HG03460 (cell line): ENCODE measurements at regions not wholly inside any gene's neighbourhood (a gene's known extent, or its start where the extent isn't known, plus 50 kb on each side); places are given as distances from the start of the nearest gene placed in this dataset.

ENCODE experiments used
- ATAC-seq: cut with Tn5 transposase; IDR thresholded peaks from one replicate; pipeline ENCODE4 v1.9.1; 2021; ENCODE audit not compliant: unreplicated experiment

- ATAC-seq, result no peak
Observed at GRCh38 chr3:64318668-64319271, 93.5 kb upstream of the PRICKLE2 start.

DNA sequence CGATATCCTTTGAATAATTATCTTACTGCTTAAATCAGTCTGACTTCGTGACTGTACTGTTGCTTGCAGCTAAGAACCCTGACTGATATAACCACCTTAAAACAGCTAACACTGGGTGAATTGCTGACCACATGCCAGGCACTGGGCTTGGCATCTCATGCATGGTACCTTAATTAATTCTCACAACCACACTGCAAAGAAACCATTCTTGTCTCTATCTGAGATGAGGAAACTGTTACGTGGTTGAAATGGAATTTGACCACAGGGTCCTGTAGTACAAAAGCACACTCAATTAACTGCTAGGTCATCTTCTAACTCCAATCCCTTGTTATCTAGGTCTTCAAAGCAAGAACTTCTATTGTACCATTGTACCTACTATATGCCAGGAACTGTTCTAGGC is 92.7 kb upstream of the PRICKLE2 start:
- ATAC-seq, result no peak

DNA sequence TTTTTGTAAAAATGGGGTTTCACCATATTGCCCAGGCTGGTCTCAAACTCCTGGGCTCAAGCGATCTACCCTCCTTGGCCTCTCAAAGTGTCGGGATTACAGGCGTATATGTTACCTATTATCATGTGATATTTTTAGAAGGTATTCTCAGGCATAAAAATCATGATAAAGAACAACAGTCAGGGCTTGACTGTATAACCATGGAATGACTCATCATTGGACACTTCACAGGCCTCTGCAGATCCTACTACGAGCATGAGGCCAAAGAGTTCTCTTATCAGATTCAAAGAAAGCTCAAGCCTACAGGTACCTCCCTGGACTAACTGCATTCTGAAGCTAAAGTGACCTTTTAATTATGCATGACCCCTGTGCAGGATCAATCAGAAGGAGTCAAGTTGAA is 91.7 kb upstream of the PRICKLE2 start:
- no peak for ATAC-seq

GRCh38 chr3:64311424-64312061 is 86.3 kb upstream of the PRICKLE2 start:
- no peak for ATAC-seq

- ATAC-seq, result no peak
Observed at GRCh38 chr3:64308931-64309330, 83.7 kb upstream of the PRICKLE2 start.

GRCh38 chr3:64306745-64307144 is 81.5 kb upstream of the PRICKLE2 start:
- no peak for ATAC-seq

GRCh38 chr3:64305731-64306130 is 80.5 kb upstream of the PRICKLE2 start:
- ATAC-seq, result no peak

- ATAC-seq, result no peak
Observed at GRCh38 chr3:64304828-64305410, 79.7 kb upstream of the PRICKLE2 start.

- ATAC-seq, result no peak
Observed at GRCh38 chr3:64303881-64304280, 78.6 kb upstream of the PRICKLE2 start.

GRCh38 chr3:64303401-64303800 is 78.1 kb upstream of the PRICKLE2 start:
- ATAC-seq, result no peak

DNA sequence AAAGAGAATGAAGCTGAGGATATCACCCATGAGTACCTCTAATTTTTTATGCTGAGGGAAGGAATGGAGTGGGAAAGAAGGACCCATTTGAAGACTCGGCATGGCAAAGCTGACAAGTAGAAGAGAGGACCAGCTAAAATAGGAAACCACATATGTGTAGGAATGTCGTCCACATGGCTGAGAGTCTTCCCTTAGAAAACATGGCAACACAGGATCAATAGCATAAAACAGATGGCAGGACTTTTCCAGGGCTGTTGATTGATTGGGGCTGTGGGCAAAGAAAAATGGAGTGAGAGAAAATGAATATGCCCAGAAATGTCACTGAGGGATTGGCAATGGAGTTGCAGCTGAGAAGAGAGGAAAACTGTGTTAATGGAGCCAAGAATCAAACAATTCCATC is 76.2 kb upstream of the PRICKLE2 start:
- ATAC-seq, result no peak

GRCh38 chr3:64300790-64301423 is 75.6 kb upstream of the PRICKLE2 start:
- no peak for ATAC-seq

GRCh38 chr3:64299206-64299605 is 73.9 kb upstream of the PRICKLE2 start:
- no peak for ATAC-seq

GRCh38 chr3:64297563-64297962 is 72.3 kb upstream of the PRICKLE2 start:
- ATAC-seq, result no peak

- no peak for ATAC-seq
Observed at GRCh38 chr3:64295594-64295993, 70.3 kb upstream of the PRICKLE2 start.

GRCh38 chr3:64294771-64295170 is 69.5 kb upstream of the PRICKLE2 start:
- no peak for ATAC-seq

DNA sequence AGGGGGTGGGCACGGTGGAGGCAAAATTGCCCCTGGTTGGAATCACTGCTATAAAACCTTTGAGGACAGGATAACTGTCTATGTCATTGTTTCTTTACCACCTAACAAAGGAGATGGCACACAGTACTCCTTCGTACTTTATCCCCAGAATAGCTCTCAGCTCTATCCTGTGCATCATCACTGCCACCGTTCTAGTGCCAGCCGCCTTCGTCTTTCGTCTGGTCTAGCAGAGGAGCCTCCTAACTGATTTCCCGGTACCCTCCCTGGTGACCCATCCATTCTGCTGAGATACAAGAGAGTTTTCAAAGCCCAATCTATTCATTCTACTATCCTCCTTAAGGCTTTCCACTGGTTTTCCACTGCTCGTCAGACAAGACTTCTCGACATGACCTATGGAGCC is 67.9 kb upstream of the PRICKLE2 start:
- ATAC-seq, result no peak

- ATAC-seq, result no peak
Observed at GRCh38 chr3:64291956-64292355, 66.7 kb upstream of the PRICKLE2 start.

DNA sequence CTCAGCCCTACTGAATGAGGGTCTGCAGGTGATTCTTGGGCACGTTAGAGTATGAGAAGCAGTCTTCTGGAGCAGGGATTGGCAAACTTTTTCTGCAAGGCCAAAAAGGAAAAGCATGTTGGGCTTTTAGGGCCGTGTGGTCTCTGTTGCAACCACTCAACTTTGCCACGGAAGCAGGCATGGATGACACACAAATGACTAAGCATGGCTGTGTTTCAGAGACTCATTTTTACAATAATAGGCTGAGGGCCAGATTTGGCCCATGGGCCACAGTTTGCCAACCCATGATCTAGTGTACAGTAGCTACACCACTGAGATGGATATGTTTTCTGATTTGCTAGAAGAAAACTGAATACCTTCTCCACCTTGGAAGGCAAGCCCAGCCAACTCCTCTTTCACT is 66.1 kb upstream of the PRICKLE2 start:
- ATAC-seq, result no peak

GRCh38 chr3:64290864-64291263 is 65.6 kb upstream of the PRICKLE2 start:
- ATAC-seq, result no peak

- no peak for ATAC-seq
Observed at GRCh38 chr3:64290161-64290560, 64.9 kb upstream of the PRICKLE2 start.

DNA sequence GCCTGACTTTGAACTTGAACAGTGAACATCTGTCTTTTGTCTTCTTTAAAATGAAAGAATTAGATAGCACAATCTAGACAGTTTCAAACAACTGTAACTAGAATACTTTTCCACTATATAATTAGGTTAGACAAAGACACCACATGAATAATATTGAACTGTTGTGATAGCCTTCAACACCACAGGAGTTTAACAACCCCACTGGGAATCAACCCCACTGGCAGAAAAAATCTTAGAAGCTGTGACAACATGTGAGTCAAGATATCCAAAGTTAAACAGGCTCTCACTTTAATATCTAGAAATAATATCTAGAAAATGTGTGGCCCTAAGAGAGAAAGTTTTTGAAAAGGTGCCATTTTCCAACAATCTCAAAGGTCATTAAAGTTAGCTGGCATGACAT is 64.4 kb upstream of the PRICKLE2 start:
- no peak for ATAC-seq
